H1 (cell line): ENCODE measurements at regions not wholly inside any gene's neighbourhood (a gene's known extent, or its start where the extent isn't known, plus 50 kb on each side); places are given as distances from the start of the nearest gene placed in this dataset.
"Not testable (repeated sequence)": the region's sequence is repeated elsewhere in the genome, so short reads cannot be mapped to it uniquely, and the experiment has no call there.

Experiments
- CTCF ChIA-PET: fragments of 300-600 bp; sonication (Branson Sonifier 250); formaldehyde crosslinking; loops from one replicate; lab custom pipeline; 2021; ENCODE audit not compliant: partially characterized antibody; lab: Charles Lee
- POLR2A ChIA-PET: fragments of 300-600 bp; sonication (Branson Sonifier 250); formaldehyde crosslinking; loops from one replicate; lab custom pipeline; 2021; ENCODE audit warnings: inconsistent platforms; ENCODE audit not compliant: partially characterized antibody; lab: Charles Lee
- DNase-seq, 2 experiments: peaks; one replicate each; pipeline versions ENCODE4 v3.0.0 to v3.0.0-alpha.2; 2010 to 2022; ENCODE audit warnings: low spot score in 2 of 2, low read depth in 1 of 2, mixed read lengths in 1 of 2
- FAIRE-seq: peaks from 2 replicates; lab custom pipeline; 2011; peaks lifted over from hg19 to GRCh38; lab: Jason Lieb, UNC
- H2AFZ ChIP-seq: 2 replicates; pipeline ENCODE4 v1.8.1; 2012; ENCODE audit warnings: low read length, inconsistent platforms
- H2AK5ac ChIP-seq: 2 replicates; pipeline ENCODE4 v1.6.1; 2013; ENCODE audit warnings: low read depth, low read length
- H2BK120ac ChIP-seq: replicated peaks from 2 replicates; pipeline ENCODE3; 2013; ENCODE audit warnings: low read depth, low read length, inconsistent platforms
- H2BK12ac ChIP-seq: 2 replicates; pipeline ENCODE4 v1.6.1; 2013; ENCODE audit warnings: low read depth, low read length
- H2BK15ac ChIP-seq: 2 replicates; pipeline ENCODE4 v1.6.1; 2013; ENCODE audit warnings: low read length
- H2BK20ac ChIP-seq: 2 replicates; pipeline ENCODE4 v1.6.1; 2013; ENCODE audit warnings: low read length
- H2BK5ac ChIP-seq: 2 replicates; pipeline ENCODE4 v1.6.1; 2013; ENCODE audit warnings: low read depth, low read length
- H3K14ac ChIP-seq: 2 replicates; pipeline ENCODE4 v1.6.1; 2013; ENCODE audit warnings: inconsistent platforms; ENCODE audit not compliant: insufficient read length
- H3K18ac ChIP-seq: 2 replicates; pipeline ENCODE4 v1.6.1; 2013; ENCODE audit warnings: low read length; ENCODE audit errors: extremely low read depth
- H3K23ac ChIP-seq: 2 replicates; pipeline ENCODE4 v1.6.1; 2013; ENCODE audit warnings: inconsistent platforms; ENCODE audit not compliant: insufficient read length
- H3K23me2 ChIP-seq: 2 replicates; pipeline ENCODE4 v1.6.1; 2013; ENCODE audit warnings: low read depth, low read length
- H3K27ac ChIP-seq: 2 replicates; pipeline ENCODE4 v1.6.1; 2011; ENCODE audit warnings: low read depth, low read length, inconsistent platforms
- H3K27me3 ChIP-seq, 4 experiments: replicated peaks in 1 of 4; 1 replicate in 1 of 4; 2 replicates in 3 of 4; pipeline versions ENCODE4 v1.6.1 to v1.8.1; 2011 to 2013; ENCODE audit warnings: low read length in 3 of 4, mild to moderate bottlenecking in 3 of 4, inconsistent platforms in 2 of 4, mixed read lengths in 2 of 4, moderate library complexity in 1 of 4; ENCODE audit not compliant: control insufficient read depth in 3 of 4, insufficient read depth in 3 of 4; ENCODE audit errors: extremely low read depth in 1 of 4
- H3K36me3 ChIP-seq, 4 experiments: 2 replicates each; pipeline versions ENCODE4 v1.6.1 to v1.8.1; 2011 to 2013; ENCODE audit warnings: mild to moderate bottlenecking in 4 of 4, low read length in 3 of 4, moderate library complexity in 2 of 4, control low read depth in 1 of 4, inconsistent platforms in 1 of 4; ENCODE audit not compliant: insufficient read depth in 4 of 4, control insufficient read depth in 2 of 4
- H3K4ac ChIP-seq: replicated peaks from 2 replicates; pipeline ENCODE3; 2013; ENCODE audit warnings: low read length, low read depth, mixed read lengths, inconsistent platforms; ENCODE audit not compliant: insufficient read length
- H3K4me1 ChIP-seq, 4 experiments: replicated peaks in 1 of 4; 1 replicate in 1 of 4; 2 replicates in 3 of 4; pipeline versions ENCODE4 v1.6.1 to v1.8.1; 2011 to 2013; ENCODE audit warnings: low read length in 3 of 4, inconsistent platforms in 2 of 4, mixed read lengths in 1 of 4; ENCODE audit not compliant: insufficient read depth in 4 of 4, control insufficient read depth in 3 of 4
- H3K4me2 ChIP-seq, 2 experiments: 2 replicates each; pipeline versions ENCODE4 v1.6.1 to v1.8.1; 2011 to 2013; ENCODE audit warnings: low read depth in 2 of 2, low read length in 2 of 2, control low read depth in 1 of 2, inconsistent platforms in 1 of 2, mild to moderate bottlenecking in 1 of 2; ENCODE audit not compliant: insufficient read depth in 1 of 2
- H3K4me3 ChIP-seq, 4 experiments: fragments of 200-600, 300-600 bp in 1 of 4; sonication (generic), shearing (Covaris generic), sonication (Bioruptor Twin) in 1 of 4; 2 replicates each; pipeline versions ENCODE4 v1.5.1 to v1.8.1; 2011 to 2016; ENCODE audit warnings: low read length in 4 of 4, low read depth in 3 of 4, control low read depth in 2 of 4, inconsistent platforms in 2 of 4, mild to moderate bottlenecking in 2 of 4, mixed read lengths in 1 of 4, moderate library complexity in 1 of 4; ENCODE audit not compliant: insufficient read depth in 2 of 4; ENCODE audit errors: extremely low read depth in 1 of 4
- H3K56ac ChIP-seq: replicated peaks from 2 replicates; pipeline ENCODE3; 2013; ENCODE audit warnings: low read depth, mild to moderate bottlenecking, mixed read lengths, low read length, inconsistent platforms; ENCODE audit not compliant: insufficient read length
- H3K79me1 ChIP-seq: 2 replicates; pipeline ENCODE4 v1.6.1; 2013; ENCODE audit warnings: low read depth, low read length, control low read depth
- H3K79me2 ChIP-seq, 2 experiments: 2 replicates each; pipeline versions ENCODE4 v1.6.1 to v1.8.1; 2012 to 2013; ENCODE audit warnings: low read length in 2 of 2, mild to moderate bottlenecking in 2 of 2, inconsistent platforms in 1 of 2; ENCODE audit not compliant: insufficient read depth in 2 of 2, control insufficient read depth in 1 of 2
- H3K9ac ChIP-seq, 4 experiments: replicated peaks in 1 of 4; 1 replicate in 1 of 4; 2 replicates in 3 of 4; pipeline versions ENCODE4 v1.6.1 to v1.8.1; 2011 to 2013; ENCODE audit warnings: low read depth in 3 of 4, low read length in 3 of 4, control low read depth in 2 of 4, mild to moderate bottlenecking in 2 of 4, moderate library complexity in 2 of 4, inconsistent platforms in 1 of 4; ENCODE audit errors: extremely low read depth in 1 of 4
- H3K9me3 ChIP-seq, 2 experiments: 2 replicates each; pipeline versions ENCODE4 v1.6.1 to v1.8.1; 2012 to 2013; ENCODE audit warnings: mild to moderate bottlenecking in 2 of 2, moderate library complexity in 2 of 2, control low read depth in 1 of 2, inconsistent platforms in 1 of 2, low read depth in 1 of 2, low read length in 1 of 2, mixed read lengths in 1 of 2; ENCODE audit not compliant: insufficient read depth in 2 of 2
- H4K20me1 ChIP-seq, 2 experiments: replicated peaks in 1 of 2; 2 replicates each; pipeline versions ENCODE3 to v1.8.1; 2011 to 2013; ENCODE audit warnings: inconsistent platforms in 2 of 2, low read length in 2 of 2, mild to moderate bottlenecking in 1 of 2; ENCODE audit not compliant: insufficient read depth in 2 of 2, control insufficient read depth in 1 of 2
- H4K5ac ChIP-seq: 2 replicates; pipeline ENCODE4 v1.6.1; 2013; ENCODE audit warnings: low read length, low read depth, mixed read lengths, inconsistent platforms; ENCODE audit not compliant: insufficient read length
- H4K8ac ChIP-seq: 2 replicates; pipeline ENCODE4 v1.8.0; 2013; ENCODE audit warnings: mild to moderate bottlenecking, moderate library complexity, low read length, inconsistent platforms; ENCODE audit not compliant: insufficient read depth; ENCODE audit errors: extremely low read depth
- H4K91ac ChIP-seq: replicated peaks from 2 replicates; pipeline ENCODE3; 2013; ENCODE audit warnings: low read length, mixed read lengths, inconsistent platforms; ENCODE audit not compliant: insufficient read length
- WGBS, 2 experiments: shearing (Covaris generic) in 1 of 2; methylation state at CpG; one replicate each; pipeline versions ENCODE4 v1.1.6 to v1.1.7; 2013 to 2015; ENCODE audit warnings: low lambda C conversion rate in 2 of 2, mixed read lengths in 2 of 2, inconsistent platforms in 1 of 2, low coverage in 1 of 2, missing lambda C conversion rate in 1 of 2; ENCODE audit not compliant: insufficient replicate concordance in 2 of 2, insufficient coverage in 1 of 2, insufficient read length in 1 of 2; ENCODE audit errors: extremely low coverage in 1 of 2, missing lambda C conversion rate in 1 of 2; 5-methylcytosine and 5-hydroxymethylcytosine counted together

DNA sequence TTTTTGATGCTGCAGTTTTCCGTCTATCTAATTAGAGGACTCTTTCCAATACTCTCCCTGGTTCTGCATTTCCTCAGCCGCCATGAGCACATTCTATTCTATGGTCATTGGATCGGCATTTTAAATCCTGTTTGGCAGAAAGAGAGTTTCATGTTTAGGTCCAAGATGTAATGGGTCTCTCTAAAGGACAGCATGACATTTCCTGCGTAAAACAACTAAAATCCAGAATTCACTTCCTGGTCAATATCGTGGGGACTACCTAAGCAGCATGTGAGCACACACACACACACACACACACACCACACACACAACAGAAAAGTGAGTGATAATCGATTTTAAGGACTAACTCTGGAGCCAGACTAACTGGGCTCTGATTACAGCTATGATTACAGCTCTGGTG lies 757.1 kb upstream of the TPTE start:
- CTCF ChIA-PET, H3K4me1 ChIP-seq, H3K27ac ChIP-seq, H3K56ac ChIP-seq, H3K4me2 ChIP-seq, H2BK120ac ChIP-seq, H3K4me3 ChIP-seq, H4K91ac ChIP-seq, H3K4ac ChIP-seq, H3K27me3 ChIP-seq, H4K8ac ChIP-seq, H3K23ac ChIP-seq, H2BK15ac ChIP-seq, H4K5ac ChIP-seq, H2BK5ac ChIP-seq, POLR2A ChIA-PET, H3K23me2 ChIP-seq, H3K79me2 ChIP-seq, H3K9ac ChIP-seq, H2AK5ac ChIP-seq, H3K36me3 ChIP-seq, DNase-seq, H3K79me1 ChIP-seq, H2BK12ac ChIP-seq, FAIRE-seq, H2AFZ ChIP-seq, H3K18ac ChIP-seq, H3K14ac ChIP-seq, H4K20me1 ChIP-seq, H2BK20ac ChIP-seq: not testable (repeated sequence)
- H3K9me3 ChIP-seq, result peaks cover 72 to 75% of the 10 kb centered on the region in 2 experiments
- 82% methylated on average over 6 of the region's 6 CpGs; no CpG with 5 or more reads in 1 of the 2 experiments for WGBS, 2 experiments

DNA sequence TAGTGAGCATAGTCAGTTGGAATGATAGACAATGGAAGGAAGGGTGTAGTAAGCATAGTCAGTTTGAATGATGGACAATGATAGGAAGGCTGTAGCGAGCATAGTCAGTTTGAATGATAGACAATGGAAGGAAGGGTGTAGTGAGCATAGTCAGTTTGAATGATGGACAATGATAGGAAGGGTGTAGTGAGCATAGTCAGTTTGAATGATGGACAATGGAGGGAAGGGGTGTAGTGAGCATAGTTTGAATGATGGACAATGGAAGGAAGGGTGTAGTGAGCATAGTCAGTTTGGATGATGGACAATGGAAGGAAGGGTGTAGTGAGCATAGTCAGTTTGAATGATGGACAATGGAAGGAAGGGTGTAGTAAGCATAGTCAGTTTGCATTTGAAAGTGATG lies 755.8 kb upstream of the TPTE start:
- peaks cover 70 to 76% of the 10 kb centered on the region in 2 experiments for H3K9me3 ChIP-seq
- CTCF ChIA-PET, H3K79me1 ChIP-seq, H3K4me1 ChIP-seq, H3K56ac ChIP-seq, H4K20me1 ChIP-seq, H3K4ac ChIP-seq, DNase-seq, H3K23ac ChIP-seq, H3K27ac ChIP-seq, H3K4me3 ChIP-seq, FAIRE-seq, H3K27me3 ChIP-seq, H3K79me2 ChIP-seq, H2BK120ac ChIP-seq, H4K8ac ChIP-seq, H2BK20ac ChIP-seq, H3K14ac ChIP-seq, H3K9ac ChIP-seq, H4K5ac ChIP-seq, H2BK15ac ChIP-seq, H2BK12ac ChIP-seq, H3K36me3 ChIP-seq, H2AK5ac ChIP-seq, H3K23me2 ChIP-seq, H2BK5ac ChIP-seq, H3K4me2 ChIP-seq, H4K91ac ChIP-seq, H3K18ac ChIP-seq, H2AFZ ChIP-seq, POLR2A ChIA-PET: not testable (repeated sequence)
- 64% methylated on average over 1 of the region's 1 CpG; no CpG with 5 or more reads in 1 of the 2 experiments for WGBS, 2 experiments
